ENCODE measurements at regions not wholly inside any gene's neighbourhood (a gene's known extent, or its start where the extent isn't known, plus 50 kb on each side); places are given as distances from the start of the nearest gene placed in this dataset.

GRCh38 chr14:97387252-97387874 lies 590.2 kb downstream of the VRK1 start:
- ChIA-PET CTCF (no interaction called here), POLR2A (no interaction called here)
- Histone ChIP-seq H3K4me3 (ENCODE audit: low read depth, low read length) (no peak overlapping the region), H3K36me3 (ENCODE audit: control insufficient read depth in 2 of 2, insufficient read depth in 1 of 2, low read length in 2 of 2) (no peaks in the 10 kb centered on the region), H3K4me1 (ENCODE audit: control insufficient read depth, insufficient read depth, low read length) (no peaks in the 10 kb centered on the region), H3K9me3 (ENCODE audit: control insufficient read depth, insufficient read depth, low read depth, low read length) (no peaks in the 10 kb centered on the region), H3K27ac (ENCODE audit: extremely low read depth, low read depth, low read length) (no peak overlapping the region)
- no peak for TF ChIP-seq ZNF585B (tag by site-specific recombination; IDR thresholded peaks at IDR 0.05)
- TF ChIP-seq ZNF16 (tag by site-specific recombination; IDR thresholded peaks at IDR 0.05; ENCODE audit: low read depth): no peak
- no peak for TF ChIP-seq BCL11B (tag by site-specific recombination; IDR thresholded peaks at IDR 0.05; ENCODE audit: low read depth)
- no peak for TF ChIP-seq BCL6B (tag by site-specific recombination; IDR thresholded peaks at IDR 0.05)
- TF ChIP-seq ZNF473 (tag by site-specific recombination; IDR thresholded peaks at IDR 0.05): no peak
- no peak for TF ChIP-seq HOXD13 (CRISPR knock-in tag; IDR thresholded peaks at IDR 0.05; ENCODE audit: borderline replicate concordance)
- no peak for TF ChIP-seq PRDM4 (tag by site-specific recombination; IDR thresholded peaks at IDR 0.05)
- TF ChIP-seq GFI1B (tag by site-specific recombination; IDR thresholded peaks at IDR 0.05): no peak
- TF ChIP-seq GLIS2 (tag by site-specific recombination; IDR thresholded peaks at IDR 0.05): no peak
- no peak for TF ChIP-seq KLF8 (tag by site-specific recombination; IDR thresholded peaks at IDR 0.05)
- TF ChIP-seq ZNF513 (tag by site-specific recombination; IDR thresholded peaks at IDR 0.05): no peak
- TF ChIP-seq ZNF426 (tag by site-specific recombination; IDR thresholded peaks at IDR 0.05): no peak
- no peak for TF ChIP-seq ZNF114 (tag by site-specific recombination; IDR thresholded peaks at IDR 0.05)
- TF ChIP-seq ZNF112 (tag by site-specific recombination; IDR thresholded peaks at IDR 0.05): no peak
- no peak for TF ChIP-seq ZNF394 (tag by site-specific recombination; IDR thresholded peaks at IDR 0.05; ENCODE audit: borderline replicate concordance)
- no peak for TF ChIP-seq TSHZ1 (tag by site-specific recombination; IDR thresholded peaks at IDR 0.05; ENCODE audit: borderline replicate concordance)

- no peaks in the 10 kb centered on the region for H3K9me3 ChIP-seq (ENCODE audit: control insufficient read depth, insufficient read depth, low read depth, low read length)
- no peak overlapping the region for H3K4me3 ChIP-seq (ENCODE audit: low read depth, low read length)
- H3K27ac ChIP-seq (ENCODE audit: extremely low read depth, low read depth, low read length): no peak overlapping the region
- ChIA-PET POLR2A (no interaction called here), CTCF (no interaction called here)
- no peaks in the 10 kb centered on the region for H3K4me1 ChIP-seq (ENCODE audit: control insufficient read depth, insufficient read depth, low read length)
- TF ChIP-seq ZSCAN16 (tag by site-specific recombination; IDR thresholded peaks at IDR 0.05) (no peak), SP3 (tag by site-specific recombination; IDR thresholded peaks at IDR 0.05) (no peak), ZNF544 (tag by site-specific recombination; IDR thresholded peaks at IDR 0.05) (no peak), PATZ1 (tag by site-specific recombination; IDR thresholded peaks at IDR 0.05) (no peak), ZNF423 (tag by site-specific recombination; IDR thresholded peaks at IDR 0.05) (no peak), AEBP2 (tag by site-specific recombination; IDR thresholded peaks at IDR 0.05; ENCODE audit: borderline replicate concordance) (no peak), ZNF133 (tag by site-specific recombination; IDR thresholded peaks at IDR 0.05) (no peak), ZNF394 (tag by site-specific recombination; IDR thresholded peaks at IDR 0.05; ENCODE audit: borderline replicate concordance) (no peak)
- no peaks in the 10 kb centered on the region for H3K36me3 ChIP-seq (ENCODE audit: control insufficient read depth in 2 of 2, insufficient read depth in 1 of 2, low read length in 2 of 2)
Measured at GRCh38 chr14:97388408-97388807, 591.2 kb downstream of the VRK1 start.
